ENCODE measurements at regions not wholly inside any gene's neighbourhood (a gene's known extent, or its start where the extent isn't known, plus 50 kb on each side); places are given as distances from the start of the nearest gene placed in this dataset.
"Not testable (repeated sequence)": the region's sequence is repeated elsewhere in the genome, so short reads cannot be mapped to it uniquely, and the experiment has no call there.

GRCh38 chr13:87590518-87590917 lies 80.7 kb upstream of the SLITRK5 start:
- no peak for DNase-seq

GRCh38 chr13:87604437-87604836 lies 66.7 kb upstream of the SLITRK5 start:
- DNase-seq, result not testable (repeated sequence)

- no peak for DNase-seq
Observed at GRCh38 chr13:87607266-87607665, 63.9 kb upstream of the SLITRK5 start.

- no peak for DNase-seq
Observed at GRCh38 chr13:87614276-87614675, 56.9 kb upstream of the SLITRK5 start.
